ENCODE measurements at regions not wholly inside any gene's neighbourhood (a gene's known extent, or its start where the extent isn't known, plus 50 kb on each side); places are given as distances from the start of the nearest gene placed in this dataset.

- H3K27ac ChIP-seq (ENCODE audit: insufficient read depth, low read length, poor library complexity, severe bottlenecking): no peak overlapping the region
Observed at GRCh38 chr12:112597986-112598385, 179.2 kb downstream of the PTPN11 start.

GRCh38 chr12:112598626-112599025 is 179.9 kb downstream of the PTPN11 start:
- DNase-seq: no peak
- H3K4me3 Mint-ChIP-seq: no peak overlapping the region
- H3K27ac Mint-ChIP-seq: no peak overlapping the region
- no peaks in the 10 kb centered on the region for H3K4me1 Mint-ChIP-seq
- ATAC-seq (ENCODE audit: low read depth in 2 of 2): no peak
- H3K36me3 Mint-ChIP-seq: no peaks in the 10 kb centered on the region
- Histone ChIP-seq H3K27me3 (ENCODE audit: control insufficient read depth, insufficient read depth, low read length) (peaks cover 9% of the 10 kb centered on the region), H3K4me3 (ENCODE audit: low read depth, low read length) (no peak overlapping the region), H3K36me3 (ENCODE audit: control insufficient read depth, insufficient read depth, low read length) (no peaks in the 10 kb centered on the region), H3K9me3 (ENCODE audit: control insufficient read depth in 2 of 2, low read length in 2 of 2) (no peaks in the 10 kb centered on the region), H3K4me1 (ENCODE audit: control insufficient read depth, insufficient read depth, low read length, poor library complexity, severe bottlenecking) (no peaks in the 10 kb centered on the region), H3K27ac (ENCODE audit: insufficient read depth, low read length, poor library complexity, severe bottlenecking) (no peak overlapping the region)
- H3K9me3 Mint-ChIP-seq: peaks cover 0 to 13% (median 4%) of the 10 kb centered on the region in 7 donors
- peaks cover 30% of the 10 kb centered on the region for H3K27me3 Mint-ChIP-seq

More at GRCh38 chr12:112597986-112598385, 179.2 kb downstream of the PTPN11 start:
- peaks cover 0 to 13% (median 4%) of the 10 kb centered on the region in 7 donors for H3K9me3 Mint-ChIP-seq
- H3K36me3 Mint-ChIP-seq: no peaks in the 10 kb centered on the region
- no peaks in the 10 kb centered on the region for H3K4me1 Mint-ChIP-seq
- no peak for ATAC-seq (ENCODE audit: low read depth in 2 of 2)
- Histone ChIP-seq H3K27me3 (ENCODE audit: control insufficient read depth, insufficient read depth, low read length) (peaks cover 7% of the 10 kb centered on the region), H3K36me3 (ENCODE audit: control insufficient read depth, insufficient read depth, low read length) (no peaks in the 10 kb centered on the region), H3K4me1 (ENCODE audit: control insufficient read depth, insufficient read depth, low read length, poor library complexity, severe bottlenecking) (no peaks in the 10 kb centered on the region), H3K9me3 (ENCODE audit: control insufficient read depth in 2 of 2, low read length in 2 of 2) (no peaks in the 10 kb centered on the region), H3K4me3 (ENCODE audit: low read depth, low read length) (no peak overlapping the region)
- DNase-seq: no peak
- H3K27ac Mint-ChIP-seq: no peak overlapping the region
- H3K4me3 Mint-ChIP-seq: no peak overlapping the region
- peaks cover 27% of the 10 kb centered on the region for H3K27me3 Mint-ChIP-seq

DNA sequence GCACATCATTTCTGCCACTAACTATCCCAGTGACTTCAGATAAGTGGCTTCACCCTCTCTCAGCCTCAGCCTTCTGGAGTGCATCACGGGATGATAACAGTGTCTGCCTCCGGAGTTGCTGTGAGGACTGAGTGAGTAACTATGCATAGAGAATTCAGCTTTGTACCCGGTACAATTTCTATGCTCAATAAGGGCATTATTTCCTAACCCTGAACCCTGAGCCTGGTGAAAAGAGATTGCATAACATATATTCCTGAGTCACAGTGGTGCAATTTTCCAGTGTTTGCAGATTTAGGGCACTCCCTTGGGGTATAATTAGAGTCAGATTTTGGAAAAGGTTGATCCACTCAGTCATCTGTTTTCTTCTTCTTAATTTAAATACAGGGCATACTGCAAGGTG is 181.1 kb downstream of the PTPN11 start:
- no peaks in the 10 kb centered on the region for H3K36me3 ChIP-seq (ENCODE audit: control insufficient read depth, insufficient read depth, low read length)
- no peak overlapping the region for H3K27ac ChIP-seq (ENCODE audit: insufficient read depth, low read length, poor library complexity, severe bottlenecking)
- H3K9me3 Mint-ChIP-seq: peaks cover 0 to 12% (median 6%) of the 10 kb centered on the region in 7 donors
- H3K4me1 ChIP-seq (ENCODE audit: control insufficient read depth, insufficient read depth, low read length, poor library complexity, severe bottlenecking): no peaks in the 10 kb centered on the region
- no peaks in the 10 kb centered on the region for H3K9me3 ChIP-seq (ENCODE audit: control insufficient read depth in 2 of 2, low read length in 2 of 2)
- DNase-seq (no peak), ATAC-seq (ENCODE audit: low read depth in 2 of 2) (no peak)
- H3K4me3 Mint-ChIP-seq: no peak overlapping the region
- H3K4me3 ChIP-seq (ENCODE audit: low read depth, low read length): no peak overlapping the region
- no peaks in the 10 kb centered on the region for H3K36me3 Mint-ChIP-seq
- no peak overlapping the region for H3K27ac Mint-ChIP-seq
- H3K27me3 Mint-ChIP-seq: peaks cover 21% of the 10 kb centered on the region
- H3K27me3 ChIP-seq (ENCODE audit: control insufficient read depth, insufficient read depth, low read length): peaks cover 9% of the 10 kb centered on the region
- H3K4me1 Mint-ChIP-seq: no peaks in the 10 kb centered on the region

DNA sequence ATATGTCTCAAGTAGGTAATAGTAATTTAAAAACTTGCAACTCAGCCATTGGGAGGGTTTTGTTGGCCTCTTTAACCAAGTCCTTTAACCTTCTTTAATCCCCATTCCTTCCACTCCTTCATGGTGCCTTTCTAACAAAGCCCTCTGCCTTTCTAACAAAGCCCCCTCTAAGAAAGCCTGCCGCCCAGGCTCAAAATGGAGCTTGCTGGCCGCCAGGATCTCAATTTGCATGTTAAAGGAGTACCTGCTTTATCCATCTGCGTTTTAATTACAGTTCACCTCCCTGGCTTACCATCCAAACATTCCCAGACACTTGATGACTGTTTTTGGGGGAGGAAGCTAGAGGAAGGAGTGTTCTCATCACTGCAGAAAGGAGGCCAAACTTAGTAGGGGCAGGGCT is 183.4 kb downstream of the PTPN11 start:
- Mint-ChIP-seq H3K27me3 (peaks cover 23% of the 10 kb centered on the region), H3K36me3 (no peaks in the 10 kb centered on the region), H3K27ac (no peak overlapping the region), H3K9me3 (peaks cover 0 to 9% (median 4%) of the 10 kb centered on the region in 7 donors), H3K4me3 (no peak overlapping the region), H3K4me1 (no peaks in the 10 kb centered on the region)
- Histone ChIP-seq H3K27ac (ENCODE audit: insufficient read depth, low read length, poor library complexity, severe bottlenecking) (no peak overlapping the region), H3K27me3 (ENCODE audit: control insufficient read depth, insufficient read depth, low read length) (peaks cover 4% of the 10 kb centered on the region), H3K4me1 (ENCODE audit: control insufficient read depth, insufficient read depth, low read length, poor library complexity, severe bottlenecking) (no peaks in the 10 kb centered on the region), H3K36me3 (ENCODE audit: control insufficient read depth, insufficient read depth, low read length) (no peaks in the 10 kb centered on the region), H3K4me3 (ENCODE audit: low read depth, low read length) (no peak overlapping the region), H3K9me3 (ENCODE audit: control insufficient read depth in 2 of 2, low read length in 2 of 2) (no peaks in the 10 kb centered on the region)
- no peak for ATAC-seq (ENCODE audit: low read depth in 2 of 2)
- DNase-seq: no peak

DNA sequence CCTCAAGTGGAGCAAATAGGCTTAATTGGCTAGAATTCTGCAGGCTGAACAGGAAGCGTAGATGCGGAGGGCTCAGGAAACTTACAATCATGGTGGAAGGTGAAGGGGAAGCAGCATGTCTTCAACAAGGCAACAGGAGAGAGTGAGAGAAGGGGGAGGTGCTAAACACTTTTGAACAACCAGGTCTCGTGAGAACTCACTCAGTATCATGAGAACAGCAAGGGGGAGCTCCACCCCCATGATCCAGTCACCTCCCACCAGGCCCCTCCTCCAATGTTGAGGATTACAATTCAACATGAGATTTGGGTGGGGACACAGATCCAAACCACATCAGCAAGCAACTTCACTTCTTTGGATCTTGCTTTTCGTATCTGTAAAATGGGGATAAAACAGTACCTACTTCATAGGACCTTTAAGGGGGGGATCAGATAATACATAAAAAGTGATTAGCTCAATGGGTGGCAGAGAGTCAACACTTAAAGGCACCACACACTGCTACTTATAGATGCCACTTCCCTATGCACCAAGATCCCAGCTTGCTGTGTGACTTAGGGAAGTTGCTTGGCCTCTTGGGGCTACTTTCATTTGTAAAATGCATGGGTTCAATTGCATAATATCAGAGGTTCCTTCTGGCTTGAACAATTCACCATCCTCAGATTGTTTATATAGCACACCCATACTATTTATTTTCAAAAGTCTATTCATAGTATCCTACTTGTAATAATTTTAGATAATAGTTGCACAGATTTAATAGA is 184.8 kb upstream of the RPH3A start:
- H3K27ac ChIP-seq (ENCODE audit: insufficient read depth, low read length, poor library complexity, severe bottlenecking): no peak overlapping the region
- Mint-ChIP-seq H3K27ac (peak overlapping the region in 1 of 3 donors; percentile 10), H3K36me3 (no peaks in the 10 kb centered on the region), H3K4me3 (no peak overlapping the region), H3K27me3 (peaks cover 31% of the 10 kb centered on the region), H3K9me3 (peaks cover 0 to 6% (median 0%) of the 10 kb centered on the region in 7 donors), H3K4me1 (no peaks in the 10 kb centered on the region)
- DNase-seq (no peak), ATAC-seq (ENCODE audit: low read depth in 2 of 2) (no peak)
- H3K27me3 ChIP-seq (ENCODE audit: control insufficient read depth, insufficient read depth, low read length): peaks cover 7% of the 10 kb centered on the region
- no peaks in the 10 kb centered on the region for H3K4me1 ChIP-seq (ENCODE audit: control insufficient read depth, insufficient read depth, low read length, poor library complexity, severe bottlenecking)
- H3K9me3 ChIP-seq (ENCODE audit: control insufficient read depth in 2 of 2, low read length in 2 of 2): no peaks in the 10 kb centered on the region
- no peak overlapping the region for H3K4me3 ChIP-seq (ENCODE audit: low read depth, low read length)
- no peaks in the 10 kb centered on the region for H3K36me3 ChIP-seq (ENCODE audit: control insufficient read depth, insufficient read depth, low read length)

DNA sequence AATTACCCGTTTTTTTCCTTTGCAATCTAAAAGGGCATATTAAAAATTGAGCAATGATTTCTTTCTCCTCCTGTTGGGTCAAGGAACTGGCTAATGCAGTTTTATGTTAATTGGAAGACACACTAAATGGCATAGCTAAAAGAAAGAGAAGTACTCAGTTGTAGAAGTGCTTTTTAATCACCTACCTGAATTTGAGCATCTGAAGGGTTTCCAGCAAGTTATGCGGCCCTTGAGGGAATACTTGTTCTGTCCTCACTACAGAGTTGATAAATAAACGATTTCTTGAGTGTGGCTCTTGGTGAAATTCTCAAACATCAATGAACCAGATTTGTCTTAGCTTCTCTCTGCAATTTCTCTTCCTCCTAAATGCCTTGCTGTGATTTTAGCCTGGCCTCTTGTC is 184.1 kb upstream of the RPH3A start:
- Histone ChIP-seq H3K27me3 (ENCODE audit: control insufficient read depth, insufficient read depth, low read length) (peaks cover 7% of the 10 kb centered on the region), H3K4me3 (ENCODE audit: low read depth, low read length) (no peak overlapping the region), H3K9me3 (ENCODE audit: control insufficient read depth in 2 of 2, low read length in 2 of 2) (no peaks in the 10 kb centered on the region), H3K4me1 (ENCODE audit: control insufficient read depth, insufficient read depth, low read length, poor library complexity, severe bottlenecking) (no peaks in the 10 kb centered on the region), H3K36me3 (ENCODE audit: control insufficient read depth, insufficient read depth, low read length) (no peaks in the 10 kb centered on the region), H3K27ac (ENCODE audit: insufficient read depth, low read length, poor library complexity, severe bottlenecking) (no peak overlapping the region)
- ATAC-seq (ENCODE audit: low read depth in 2 of 2) (no peak), DNase-seq (no peak)
- Mint-ChIP-seq H3K4me3 (no peak overlapping the region), H3K27me3 (peaks cover 30% of the 10 kb centered on the region), H3K9me3 (peaks cover 0 to 2% (median 0%) of the 10 kb centered on the region in 7 donors), H3K27ac (no peak overlapping the region), H3K4me1 (no peaks in the 10 kb centered on the region), H3K36me3 (no peaks in the 10 kb centered on the region)

- peaks cover 7% of the 10 kb centered on the region for H3K27me3 ChIP-seq (ENCODE audit: control insufficient read depth, insufficient read depth, low read length)
- H3K4me3 ChIP-seq (ENCODE audit: low read depth, low read length): no peak overlapping the region
- H3K4me1 Mint-ChIP-seq: peaks cover 0 to 2% (median 0%) of the 10 kb centered on the region in 4 donors
- no peak overlapping the region for H3K27ac Mint-ChIP-seq
- H3K4me1 ChIP-seq (ENCODE audit: control insufficient read depth, insufficient read depth, low read length, poor library complexity, severe bottlenecking): no peaks in the 10 kb centered on the region
- H3K9me3 Mint-ChIP-seq: no peaks in the 10 kb centered on the region
- no peaks in the 10 kb centered on the region for H3K9me3 ChIP-seq (ENCODE audit: control insufficient read depth in 2 of 2, low read length in 2 of 2)
- H3K36me3 Mint-ChIP-seq: peaks cover under 1% of the 10 kb centered on the region
- H3K4me3 Mint-ChIP-seq: no peak overlapping the region
- H3K27ac ChIP-seq (ENCODE audit: insufficient read depth, low read length, poor library complexity, severe bottlenecking): no peak overlapping the region
- no peaks in the 10 kb centered on the region for H3K36me3 ChIP-seq (ENCODE audit: control insufficient read depth, insufficient read depth, low read length)
- no peak for DNase-seq
- no peak for ATAC-seq (ENCODE audit: low read depth in 2 of 2)
- peaks cover 15% of the 10 kb centered on the region for H3K27me3 Mint-ChIP-seq
Observed at GRCh38 chr12:112611908-112612307, 179.6 kb upstream of the RPH3A start.

GRCh38 chr12:112615196-112615595 is 176.4 kb upstream of the RPH3A start:
- H3K36me3 Mint-ChIP-seq: peaks cover 4% of the 10 kb centered on the region

More at GRCh38 chr12:112615196-112615595, 176.4 kb upstream of the RPH3A start:
- Mint-ChIP-seq H3K4me3 (no peak overlapping the region), H3K9me3 (no peaks in the 10 kb centered on the region), H3K27ac (no peak overlapping the region), H3K4me1 (peaks cover 0 to 15% (median 3%) of the 10 kb centered on the region in 4 donors), H3K27me3 (peaks cover 7% of the 10 kb centered on the region)
- Histone ChIP-seq H3K27ac (ENCODE audit: insufficient read depth, low read length, poor library complexity, severe bottlenecking) (no peak overlapping the region), H3K4me1 (ENCODE audit: control insufficient read depth, insufficient read depth, low read length, poor library complexity, severe bottlenecking) (peaks cover 4% of the 10 kb centered on the region), H3K9me3 (ENCODE audit: control insufficient read depth in 2 of 2, low read length in 2 of 2) (no peaks in the 10 kb centered on the region), H3K36me3 (ENCODE audit: control insufficient read depth, insufficient read depth, low read length) (no peaks in the 10 kb centered on the region), H3K4me3 (ENCODE audit: low read depth, low read length) (no peak overlapping the region), H3K27me3 (ENCODE audit: control insufficient read depth, insufficient read depth, low read length) (peaks cover 6% of the 10 kb centered on the region)
- ATAC-seq (ENCODE audit: low read depth in 2 of 2) (no peak), DNase-seq (no peak)
